ENCODE measurements at regions not wholly inside any gene's neighbourhood (a gene's known extent, or its start where the extent isn't known, plus 50 kb on each side); places are given as distances from the start of the nearest gene placed in this dataset.

DNA sequence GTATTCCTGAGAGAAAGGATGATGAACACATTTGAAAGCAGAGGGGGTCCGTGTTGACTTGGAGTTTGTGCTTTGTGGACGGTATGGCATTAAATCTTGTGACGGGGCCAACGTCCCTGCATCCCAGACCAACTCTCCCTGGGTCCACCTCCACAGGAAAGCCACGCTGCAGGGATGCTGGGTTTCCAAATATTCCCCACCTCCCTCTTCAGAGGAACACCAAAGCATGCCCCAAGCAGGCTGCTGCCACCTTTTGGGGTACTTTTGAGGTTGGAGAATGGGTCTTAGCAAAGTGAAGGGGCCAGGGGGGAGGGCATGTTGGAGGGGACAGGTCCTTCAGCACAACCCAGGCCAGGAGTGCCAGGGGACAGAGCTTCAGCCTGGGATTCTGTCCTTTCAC is 504.4 kb downstream of the TCERG1L start:
- DNase-seq, result no peak

DNA sequence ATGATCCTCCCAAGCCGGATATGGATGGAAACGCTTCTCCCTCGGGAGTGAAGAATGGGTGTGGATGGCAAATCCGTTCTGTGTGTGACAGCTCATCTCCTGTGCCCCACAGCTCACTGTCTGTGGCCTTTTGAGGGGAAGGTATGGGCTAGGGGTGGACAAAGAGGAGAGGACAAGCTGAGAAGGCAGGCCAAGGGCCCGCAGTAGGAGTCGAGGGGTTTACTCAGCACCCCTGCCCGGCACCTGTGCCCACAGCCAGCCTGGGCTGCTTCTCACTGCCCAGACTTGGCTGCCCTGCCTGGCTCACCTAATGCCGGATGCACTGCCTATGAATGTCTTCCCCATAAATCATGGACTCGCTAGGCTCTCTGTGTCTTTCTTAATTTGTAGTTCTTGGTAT is 503.8 kb downstream of the TCERG1L start:
- DNase-seq, result no peak

GRCh38 chr10:130808243-130808642 is 503.3 kb downstream of the TCERG1L start:
- no peak for DNase-seq

DNA sequence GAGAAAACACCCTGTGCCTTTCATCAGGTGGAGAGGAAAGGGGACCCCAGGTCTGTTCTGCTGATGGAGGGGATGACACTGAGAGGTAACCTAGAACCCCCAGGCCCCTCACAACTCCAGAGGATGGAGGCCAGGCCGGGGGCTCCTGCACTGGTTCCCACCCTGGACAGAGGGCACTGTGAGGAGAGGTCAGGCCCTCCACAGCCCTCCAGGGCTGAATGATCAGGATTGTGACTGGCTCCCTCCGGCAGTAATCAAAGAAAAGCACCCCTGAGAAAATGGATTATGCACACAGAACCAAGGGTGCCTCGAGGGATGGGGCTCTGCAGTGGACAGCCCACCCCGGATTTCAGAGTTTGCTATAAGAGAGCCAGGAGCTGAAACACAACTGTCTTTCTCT is 502.8 kb downstream of the TCERG1L start:
- DNase-seq, result no peak

DNA sequence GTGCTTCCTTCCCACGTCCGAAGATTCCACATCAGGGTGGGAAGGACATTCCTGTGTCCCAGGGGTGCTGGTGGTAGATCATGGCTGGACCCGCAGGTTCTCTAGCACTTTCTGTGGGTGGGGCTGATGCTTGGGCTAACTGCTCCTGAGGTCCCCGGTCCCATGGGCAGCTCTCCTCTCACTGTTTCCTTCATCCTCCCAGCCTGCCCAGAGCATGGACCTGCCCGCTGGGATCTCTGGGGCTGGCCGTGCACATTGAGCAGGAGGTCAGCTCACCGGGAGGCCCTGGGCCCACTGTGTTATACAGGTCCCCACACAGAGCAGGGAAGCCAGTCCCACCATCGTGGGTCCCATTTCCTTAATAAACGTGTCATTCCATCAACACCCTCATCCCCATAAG is 502.3 kb downstream of the TCERG1L start:
- DNase-seq, result no peak

GRCh38 chr10:130809761-130810515 is 501.6 kb downstream of the TCERG1L start:
- no peak for DNase-seq

DNA sequence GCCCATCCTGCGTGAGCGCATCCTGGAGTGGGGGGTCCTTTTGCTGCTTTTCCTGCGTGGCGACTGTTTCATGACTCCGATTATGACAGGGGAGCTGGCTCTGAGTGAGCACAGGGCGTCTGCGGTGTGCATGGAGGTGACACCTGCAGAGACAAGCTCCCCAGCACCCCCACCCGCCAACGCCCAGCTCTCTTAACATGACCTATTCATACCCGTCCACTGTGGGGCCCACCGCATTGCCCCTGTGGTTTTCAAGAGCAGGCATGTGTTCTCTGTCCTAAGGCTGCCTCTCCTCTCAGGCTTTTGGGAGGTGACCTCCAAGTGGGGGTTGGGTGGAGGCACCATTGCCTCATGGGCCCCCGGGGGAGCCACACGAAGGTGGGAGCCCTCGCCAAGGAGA is 500.7 kb downstream of the TCERG1L start:
- no peak for DNase-seq

- DNase-seq, result no peak
These were observed 499.0 kb downstream of the TCERG1L start for GRCh38 chr10:130812381-130813148.

DNA sequence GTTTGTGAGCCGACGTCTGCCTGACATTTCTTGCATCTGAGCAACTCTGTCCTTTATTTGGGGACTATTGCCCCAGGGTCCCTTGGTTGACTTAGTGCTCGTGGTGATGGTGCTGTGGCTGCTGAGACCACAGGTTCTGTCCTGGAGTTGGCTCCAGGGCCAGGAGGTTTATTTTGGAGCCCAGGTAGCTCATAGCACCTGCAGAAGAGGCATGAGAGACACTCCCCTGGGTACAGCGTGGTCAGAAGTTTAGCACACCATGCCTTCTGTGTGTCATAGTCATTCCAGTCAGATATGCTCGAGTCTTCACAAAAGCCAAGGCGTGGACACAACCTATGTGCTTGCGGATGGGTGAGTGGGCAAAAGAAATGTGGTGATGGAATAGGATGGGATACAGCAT is 496.9 kb downstream of the TCERG1L start:
- DNase-seq, result no peak

DNA sequence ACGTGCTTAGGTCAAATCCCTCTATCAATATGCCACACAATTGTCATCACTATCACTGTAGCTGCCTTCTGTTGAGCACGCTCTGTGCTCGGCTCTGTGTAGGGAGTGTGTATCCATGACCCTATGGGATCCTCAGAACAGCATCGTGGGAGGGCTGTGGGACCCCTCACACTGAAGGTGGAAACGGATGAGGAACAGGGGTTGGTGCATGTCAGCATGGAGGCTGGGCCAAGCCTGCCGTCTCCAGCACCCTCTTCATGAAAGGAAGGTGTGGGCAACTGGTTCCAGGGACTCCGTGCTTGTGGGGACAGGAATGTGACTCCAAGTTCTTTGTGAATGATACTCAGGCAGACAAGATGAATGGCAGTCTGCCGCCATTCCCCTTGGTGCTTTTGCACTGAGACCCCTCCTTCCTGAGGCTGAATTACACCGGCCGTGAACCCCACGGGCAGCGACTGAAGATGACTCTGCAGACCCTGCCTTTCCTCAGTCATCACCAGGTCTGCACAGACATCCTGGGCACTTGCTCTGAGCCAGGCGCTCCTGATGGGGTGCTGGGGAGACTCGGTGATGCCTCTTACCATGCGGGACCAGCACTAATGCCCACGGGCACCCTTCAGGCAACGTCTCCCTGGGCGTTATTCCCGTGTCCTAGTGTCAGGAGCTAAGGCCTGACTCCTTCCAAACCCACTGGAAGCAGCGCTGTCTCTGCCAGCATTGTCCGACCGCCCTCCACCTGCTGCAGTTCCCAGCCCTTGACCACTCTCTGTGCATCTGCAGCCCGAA is 495.2 kb downstream of the TCERG1L start:
- no peak for DNase-seq

DNA sequence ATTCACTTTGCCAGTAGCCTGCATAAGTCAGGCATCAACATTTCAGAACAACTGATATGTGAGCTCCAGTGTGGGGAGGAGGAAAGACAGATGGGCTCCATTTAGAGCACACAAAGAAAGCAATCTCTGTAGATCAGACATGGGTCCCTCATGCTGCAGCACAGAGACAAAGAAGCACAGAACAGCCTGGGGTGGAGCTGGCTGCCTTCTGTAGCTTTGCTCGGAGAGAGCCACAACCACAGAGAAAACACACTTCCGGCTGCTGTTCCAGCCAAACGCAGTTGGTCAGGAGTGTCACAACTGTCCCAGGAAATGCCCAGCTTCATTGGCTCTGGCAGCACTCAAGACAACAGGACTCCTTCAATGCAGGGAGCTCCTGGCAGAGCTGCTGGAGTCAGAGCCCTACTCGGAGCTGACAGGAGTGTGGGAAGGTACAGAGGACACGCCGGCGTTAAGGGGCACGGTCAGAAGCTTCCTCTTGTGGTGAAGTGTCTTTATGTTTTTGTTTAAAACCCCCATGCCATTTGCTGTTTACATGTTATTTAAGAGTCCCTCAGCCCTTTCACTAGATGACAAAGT is 494.4 kb downstream of the TCERG1L start:
- DNase-seq, result no peak

DNA sequence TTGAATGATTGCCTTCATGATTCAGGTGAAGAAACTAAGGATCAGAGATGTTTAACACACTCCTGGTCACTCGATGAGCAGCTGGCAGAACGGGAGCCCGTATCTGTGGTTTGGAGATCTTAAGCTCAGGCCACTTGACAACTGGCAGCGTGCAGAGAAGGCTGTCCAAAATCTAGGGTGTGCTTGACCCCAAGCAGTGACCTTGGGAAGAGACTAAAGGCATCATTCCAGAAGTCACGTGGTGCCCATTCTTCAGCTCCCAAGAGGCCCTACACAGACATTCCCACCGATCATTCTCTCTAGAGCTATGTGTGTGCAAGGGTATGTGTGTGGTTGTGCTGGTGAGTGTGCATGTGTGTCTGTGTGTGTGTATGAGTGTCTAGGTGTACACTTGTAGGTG is 493.8 kb downstream of the TCERG1L start:
- no peak for DNase-seq

DNA sequence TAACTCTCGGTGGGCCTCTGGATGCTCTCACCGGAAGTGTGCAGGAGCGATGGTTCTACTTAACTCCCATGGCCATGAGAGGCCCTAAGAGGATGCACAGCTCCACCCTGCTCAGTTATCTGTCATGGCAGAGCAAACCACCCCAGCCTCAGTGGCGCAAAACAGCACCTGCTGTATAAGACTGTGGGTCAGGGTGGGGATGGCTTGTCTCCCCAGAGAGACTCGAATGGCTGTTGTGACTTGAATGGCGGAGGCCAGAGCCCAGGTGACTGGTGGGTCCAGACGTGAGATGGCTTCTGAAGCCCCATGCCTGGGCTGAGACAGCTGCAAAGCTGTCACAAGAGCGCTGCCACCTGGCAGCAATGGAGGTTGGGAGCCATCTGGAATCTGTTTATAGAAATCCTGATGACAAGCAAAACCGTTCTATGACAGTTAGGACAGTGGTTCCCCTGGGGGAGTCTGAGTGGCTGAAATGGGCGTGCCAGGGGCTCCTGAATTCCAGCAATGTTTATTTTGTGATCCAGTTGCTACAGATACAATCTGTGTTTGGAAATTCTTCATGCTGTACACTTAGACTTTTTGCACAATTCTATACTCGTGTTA is 490.5 kb downstream of the TCERG1L start:
- DNase-seq, result no peak

GRCh38 chr10:130824230-130825014 is 487.1 kb downstream of the TCERG1L start:
- no peak for DNase-seq

- no peak for DNase-seq
These were observed 477.9 kb downstream of the TCERG1L start for GRCh38 chr10:130833596-130833995.

- DNase-seq, result no peak
These were observed 477.4 kb downstream of the TCERG1L start for GRCh38 chr10:130834170-130834569.

DNA sequence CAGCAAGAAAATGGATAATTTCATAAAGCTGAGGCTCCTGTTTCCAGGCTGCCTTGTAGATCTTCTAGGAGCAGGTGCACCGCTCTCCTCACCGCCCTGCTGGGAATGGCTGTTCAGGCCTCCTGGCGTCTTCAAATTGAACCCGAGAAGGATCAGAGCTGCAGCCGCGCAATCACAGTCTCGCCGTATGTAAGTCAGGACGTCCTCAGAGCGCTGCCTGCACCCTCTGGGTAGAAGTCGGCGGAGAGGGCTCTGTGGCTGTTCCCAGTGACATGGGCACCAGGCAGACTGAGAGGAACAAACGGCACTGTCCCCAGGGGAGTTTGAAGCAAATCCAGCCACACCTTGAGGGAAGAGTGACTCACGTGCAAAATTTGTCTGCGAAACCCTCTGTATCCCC is 476.9 kb downstream of the TCERG1L start:
- no peak for DNase-seq

- no peak for DNase-seq
These were observed 476.5 kb downstream of the TCERG1L start for GRCh38 chr10:130835068-130835467.

DNA sequence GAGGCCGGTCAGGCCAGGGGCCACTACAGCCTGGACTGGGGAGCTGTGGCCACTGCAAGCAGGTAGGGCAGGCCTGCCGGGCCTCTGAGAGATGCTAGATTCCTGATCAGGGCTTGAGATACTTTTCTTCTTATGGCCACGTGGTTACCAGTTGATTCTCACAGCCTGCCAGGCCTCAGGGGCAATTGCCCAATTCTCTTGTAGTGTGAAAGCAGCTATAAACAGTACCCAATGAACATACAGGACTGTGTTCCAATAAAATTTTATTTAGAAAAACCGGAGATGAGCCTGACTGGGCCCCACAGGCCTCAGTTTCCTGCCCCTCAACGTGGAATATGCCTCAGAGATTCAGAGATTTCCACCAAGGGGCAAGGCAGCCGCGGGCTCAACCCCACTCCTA is 475.2 kb downstream of the TCERG1L start:
- DNase-seq, result no peak

DNA sequence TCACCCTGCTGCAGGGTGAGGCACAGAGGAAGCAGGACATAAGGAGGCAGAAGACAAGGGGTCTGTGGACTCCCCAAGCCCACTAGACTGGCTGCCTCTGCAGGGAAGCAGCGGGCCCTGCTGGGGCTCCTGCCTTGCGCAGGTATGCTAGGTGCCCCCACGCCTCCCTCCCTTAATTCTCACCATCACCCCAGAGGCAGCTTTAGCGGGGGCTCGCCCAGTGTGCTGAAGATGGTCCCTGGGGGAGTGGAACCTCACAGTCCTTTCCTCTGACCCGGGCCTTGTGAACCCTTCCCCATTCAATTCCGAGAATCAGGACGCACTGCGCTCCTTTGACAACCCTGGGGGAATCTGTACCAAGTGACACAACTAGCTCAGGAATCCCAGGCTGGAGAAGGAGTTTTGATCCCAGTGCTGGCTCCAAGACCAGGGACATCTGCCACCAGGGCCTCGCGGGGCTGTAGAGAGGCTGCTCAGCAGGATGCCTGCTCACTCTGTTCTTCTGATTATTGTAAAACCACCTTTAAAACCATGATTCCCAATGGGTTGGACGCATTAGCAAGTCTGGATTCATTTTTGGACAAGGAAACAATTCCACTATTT is 468.4 kb downstream of the TCERG1L start:
- DNase-seq, result no peak

DNA sequence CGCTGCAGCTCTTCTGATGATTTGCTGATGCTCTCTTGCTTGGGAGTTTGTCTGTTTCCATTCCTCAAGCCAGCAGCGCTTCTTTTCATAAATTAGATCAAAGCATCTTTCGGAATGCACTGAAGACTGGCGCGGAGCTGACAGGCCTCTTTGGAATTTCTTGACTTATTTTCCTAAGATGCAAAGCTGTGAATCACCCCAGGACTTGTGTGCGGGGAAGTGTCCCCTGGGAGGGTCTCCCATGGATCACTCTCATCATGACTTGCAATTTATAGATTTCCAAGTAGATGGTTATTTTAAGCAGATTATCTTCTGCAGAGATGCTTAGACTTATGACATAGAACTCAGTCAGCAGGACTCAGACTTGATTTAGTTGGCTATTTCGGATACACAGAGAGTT is 467.2 kb downstream of the TCERG1L start:
- DNase-seq, result no peak

- DNase-seq, result no peak
These were observed 464.4 kb downstream of the TCERG1L start for GRCh38 chr10:130847170-130847569.

Data from effector CD8-positive, alpha-beta T cell (primary cell).